SHP77 treated with DMSO at 0.1 percent for 48 hours (cell line): ENCODE measurements at regions not wholly inside any gene's neighbourhood (a gene's known extent, or its start where the extent isn't known, plus 50 kb on each side); places are given as distances from the start of the nearest gene placed in this dataset.
"Not testable (repeated sequence)": the region's sequence is repeated elsewhere in the genome, so short reads cannot be mapped to it uniquely, and the experiment has no call there.

Experiments used
- DNase-seq: peaks from one replicate; lab custom pipeline; 2025; lab: John Stamatoyannopoulos, UW

DNA sequence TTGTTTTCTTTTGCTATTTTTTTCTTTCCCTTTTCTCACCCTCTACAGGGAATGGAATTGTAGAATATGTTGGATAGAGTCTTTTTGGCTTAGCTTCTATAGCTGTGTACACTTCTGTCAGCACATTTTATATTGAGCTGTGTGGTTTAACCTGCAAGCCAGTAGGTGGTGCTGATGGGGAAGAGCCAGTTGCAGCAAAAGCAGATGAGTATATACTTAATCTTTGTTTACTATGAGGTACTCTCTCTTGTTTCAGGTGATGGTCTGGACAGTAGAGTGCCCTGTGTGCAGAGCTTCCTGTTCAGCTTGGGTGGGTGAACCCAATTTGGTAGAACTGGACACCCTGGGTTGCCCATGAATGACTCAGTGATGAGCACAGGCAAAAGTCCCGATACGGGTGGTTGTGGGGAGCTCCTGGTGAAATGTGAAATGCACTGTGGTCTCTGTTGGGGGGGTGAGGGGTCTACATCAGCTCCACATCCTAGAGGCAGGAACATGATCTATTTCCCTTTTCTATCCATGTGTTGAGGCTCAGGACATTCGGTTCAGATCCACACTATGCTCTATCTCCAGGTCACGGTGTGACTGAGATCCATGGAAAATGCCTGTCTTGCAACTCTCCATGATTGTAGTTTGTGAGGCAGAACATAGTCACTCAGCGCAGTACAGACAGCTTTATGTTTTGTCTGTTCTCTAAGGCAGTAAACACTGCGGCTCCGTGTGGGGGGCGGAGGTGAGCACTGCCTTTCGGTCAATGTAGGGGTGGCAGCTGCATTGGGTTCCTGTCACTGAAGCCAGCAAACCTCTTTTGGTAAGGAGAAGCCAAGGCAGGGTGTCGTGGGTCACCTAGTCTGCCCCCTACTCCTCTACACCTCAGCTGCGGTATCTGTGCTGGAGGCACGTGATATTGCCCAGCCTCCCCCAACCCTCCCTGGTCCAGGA, 353.2 kb downstream of the PRR16 start:
- DNase-seq, result no peak

DNA sequence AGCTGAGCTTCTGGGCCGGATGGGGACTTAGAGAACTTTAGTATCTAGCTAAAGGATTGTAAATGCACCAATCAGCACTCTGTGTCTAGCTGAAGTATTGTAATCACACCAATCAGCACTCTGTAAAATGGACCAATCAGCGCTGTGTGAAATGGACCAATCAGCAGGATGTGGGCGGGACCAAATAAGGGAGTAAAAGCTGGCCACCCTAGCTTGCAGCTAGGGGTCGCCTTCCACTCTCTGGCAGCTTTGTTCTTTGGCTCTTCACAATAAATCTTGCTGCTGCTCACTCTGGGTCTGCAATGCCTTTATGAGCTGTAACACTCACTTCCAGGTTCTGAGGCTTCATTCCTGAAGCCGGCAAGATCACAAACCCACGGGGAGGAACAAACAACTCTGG, 354.0 kb downstream of the PRR16 start:
- no peak for DNase-seq

DNA sequence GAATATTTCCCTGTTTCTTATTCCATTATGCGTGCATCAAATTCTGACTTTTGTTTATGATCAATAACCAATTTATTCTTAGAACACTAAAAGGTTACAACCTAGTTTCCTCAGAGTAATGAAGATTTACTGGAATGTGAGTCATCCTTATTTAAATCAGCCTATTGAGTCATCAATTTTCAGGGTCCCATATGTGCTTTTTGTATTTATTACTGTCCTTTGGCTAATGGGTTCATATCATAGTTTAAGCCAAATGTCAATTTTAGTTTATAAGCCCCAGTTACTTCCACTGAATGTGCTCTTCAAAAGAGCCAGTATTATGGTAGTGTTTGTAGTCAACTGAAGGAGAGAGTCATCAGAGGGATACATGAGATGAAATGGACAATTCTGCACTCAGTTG, 359.2 kb downstream of the PRR16 start:
- DNase-seq, result no peak

DNA sequence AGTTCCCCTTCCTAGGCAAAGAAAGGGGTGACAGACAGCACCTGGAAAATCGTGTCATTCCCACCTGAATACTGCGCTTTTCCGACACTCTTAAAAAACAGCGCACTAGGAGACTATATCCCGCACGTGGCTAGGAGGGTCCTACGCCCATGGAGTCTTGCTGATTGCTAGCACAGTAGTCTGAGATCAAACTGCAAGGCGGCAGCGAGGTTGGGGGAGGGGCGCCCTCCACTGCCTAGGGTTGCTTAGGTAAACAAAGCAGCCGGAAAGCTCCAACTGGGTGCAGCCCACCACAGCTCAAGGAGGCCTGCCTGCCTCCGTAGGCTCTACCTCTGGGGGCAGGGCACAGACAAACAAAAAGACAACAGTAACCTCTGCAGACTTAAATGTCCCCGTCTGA, 367.5 kb downstream of the PRR16 start:
- DNase-seq, result not testable (repeated sequence)

DNA sequence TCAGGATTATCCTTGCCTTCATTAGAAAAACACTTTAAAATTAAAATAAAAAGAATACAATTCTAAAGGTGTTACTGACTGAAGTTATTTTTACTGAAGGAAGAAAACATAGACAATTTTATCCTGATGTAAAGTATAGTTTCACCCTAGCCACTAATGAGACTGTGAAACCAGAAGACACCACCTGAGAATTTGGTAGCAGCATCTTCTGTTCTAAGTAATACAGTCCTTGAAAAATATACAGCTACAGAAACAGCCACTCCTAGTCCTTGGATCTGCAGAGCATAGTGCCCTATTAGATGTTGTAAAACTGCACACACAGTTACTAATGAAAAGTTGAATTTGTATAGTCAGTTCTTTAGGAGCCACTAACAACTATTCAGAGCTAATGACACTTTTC, 377.7 kb downstream of the PRR16 start:
- no peak for DNase-seq

DNA sequence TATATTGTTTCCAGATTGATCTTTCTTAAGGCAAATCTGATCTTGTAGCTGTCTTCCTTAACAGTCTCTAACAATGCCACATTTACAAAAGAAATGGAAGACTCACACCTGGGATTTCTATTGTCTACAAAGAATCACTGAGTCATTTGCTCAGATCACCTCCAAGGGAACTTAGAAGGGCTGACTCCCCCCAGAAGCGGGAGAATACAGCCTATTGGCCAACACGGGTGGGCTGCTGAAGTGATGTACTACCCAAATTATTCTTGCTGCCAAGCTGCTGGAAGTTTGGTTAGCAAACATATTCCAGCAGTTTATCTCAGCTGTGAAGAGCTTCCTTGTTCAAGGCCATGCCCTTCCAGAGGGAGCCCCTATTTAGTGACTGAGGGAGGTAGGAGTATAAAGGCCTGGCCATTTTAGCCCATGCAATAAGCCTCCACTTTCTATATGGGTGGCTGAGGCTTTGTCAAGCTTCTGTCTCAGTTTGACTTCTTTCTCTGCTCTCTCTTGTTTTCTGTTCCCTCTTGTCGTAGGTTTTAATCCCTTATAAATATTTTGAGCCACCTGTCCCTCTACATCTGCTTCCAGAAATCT, 379.4 kb downstream of the PRR16 start:
- DNase-seq, result no peak

DNA sequence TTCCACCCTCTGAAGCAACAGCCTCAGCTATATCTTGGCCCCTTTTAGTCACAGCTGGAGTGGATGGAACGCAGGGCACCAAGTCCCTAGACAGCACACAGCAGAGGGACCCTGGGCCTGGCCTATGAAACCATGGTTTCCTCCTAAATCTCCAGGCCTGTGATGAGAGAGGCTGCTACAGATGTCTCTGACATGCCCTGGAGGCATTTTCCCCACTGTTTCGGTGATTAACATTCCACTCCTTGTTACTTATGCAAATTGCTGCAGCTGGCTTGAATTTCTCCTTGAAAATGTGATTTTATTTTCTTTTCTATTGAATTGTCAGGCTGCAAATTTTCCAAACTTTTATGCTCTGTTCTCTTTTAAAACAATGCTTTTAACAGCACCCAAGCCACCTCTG, 384.8 kb downstream of the PRR16 start:
- no peak for DNase-seq

DNA sequence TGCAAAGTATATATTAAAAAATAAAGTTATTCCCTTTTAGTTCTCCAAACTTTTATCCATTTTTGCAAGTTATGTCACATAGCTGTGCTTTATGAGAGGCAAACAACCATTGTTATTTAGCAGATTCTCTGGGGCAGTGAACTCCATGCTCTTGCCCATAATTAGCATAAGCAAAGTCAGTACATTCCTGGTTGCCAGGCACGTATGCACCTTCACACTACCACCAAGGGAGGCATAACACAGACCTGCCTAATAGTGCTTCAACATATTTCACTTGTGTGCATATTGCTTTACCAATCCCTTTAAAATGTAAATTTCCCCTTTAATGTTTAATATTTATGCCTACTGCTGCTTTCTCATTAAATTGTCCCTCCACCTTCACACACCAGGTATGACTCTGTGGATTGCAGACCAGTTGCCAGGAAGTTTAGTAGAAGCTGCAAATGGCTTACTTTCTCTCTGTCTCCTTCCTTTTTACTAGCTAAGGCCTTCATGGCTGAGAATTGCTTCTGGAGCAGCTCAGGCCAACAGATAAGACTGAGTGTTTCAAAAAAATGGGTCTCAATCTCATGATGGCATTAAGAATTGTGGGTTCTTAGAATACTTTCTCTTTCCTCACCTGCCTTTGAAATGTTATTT, 388.2 kb downstream of the PRR16 start:
- DNase-seq, result no peak

DNA sequence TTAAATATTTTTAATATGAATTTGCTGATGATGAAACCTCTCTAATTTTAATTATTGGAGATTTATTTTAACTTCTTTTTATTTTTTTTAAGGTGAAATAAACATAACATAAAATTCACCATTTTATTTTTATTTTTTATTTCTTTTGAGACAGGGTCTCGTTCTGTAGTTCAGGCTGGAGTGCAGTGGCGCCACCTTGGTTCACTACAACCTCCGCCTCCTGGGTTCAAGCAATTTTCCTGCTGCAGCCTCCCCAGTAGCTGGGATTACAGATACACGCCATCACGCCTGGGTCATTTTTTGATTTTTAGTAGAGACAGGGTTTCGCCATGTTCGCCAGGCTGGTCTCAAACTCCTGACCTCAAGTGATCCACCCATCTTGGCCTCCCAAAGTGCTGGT, 402.9 kb downstream of the PRR16 start:
- no peak for DNase-seq

DNA sequence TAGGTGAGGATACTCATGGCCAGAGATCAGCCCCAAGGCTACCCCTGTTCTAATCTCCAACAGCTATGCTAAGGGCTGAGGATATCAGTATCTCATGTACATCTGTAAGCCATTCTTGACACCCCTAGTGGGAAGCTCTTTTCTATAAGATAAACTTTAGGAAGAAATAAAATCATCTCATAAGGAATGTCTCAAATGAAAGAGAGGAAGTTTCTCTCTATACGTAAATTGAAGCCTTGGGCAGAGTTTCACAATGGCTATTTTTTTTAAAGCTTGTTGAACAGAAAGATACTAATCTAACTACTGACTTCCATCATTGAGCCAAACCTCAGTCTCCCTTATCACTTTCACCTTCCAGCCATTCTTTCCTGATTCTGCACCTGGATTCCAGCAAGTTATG, 405.7 kb downstream of the PRR16 start:
- DNase-seq, result no peak

DNA sequence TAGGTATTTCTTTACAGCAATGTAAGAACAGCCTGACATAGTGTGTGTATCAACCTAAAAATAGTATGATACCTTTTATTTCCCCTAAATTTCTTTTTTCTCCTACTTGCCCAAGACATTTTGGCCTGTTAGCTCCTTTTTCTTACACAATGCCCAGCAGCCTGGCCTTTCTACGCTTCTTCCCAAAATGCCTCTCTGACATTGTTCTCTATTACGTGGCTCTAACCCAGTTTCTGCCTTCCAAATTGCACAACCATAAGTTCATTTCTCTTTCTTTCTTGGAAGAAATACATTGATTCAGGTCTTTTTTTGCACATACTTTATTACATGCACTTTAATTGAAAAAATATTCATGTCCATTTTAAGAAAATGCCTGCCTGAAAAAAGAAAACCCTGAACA, 408.2 kb downstream of the PRR16 start:
- no peak for DNase-seq

DNA sequence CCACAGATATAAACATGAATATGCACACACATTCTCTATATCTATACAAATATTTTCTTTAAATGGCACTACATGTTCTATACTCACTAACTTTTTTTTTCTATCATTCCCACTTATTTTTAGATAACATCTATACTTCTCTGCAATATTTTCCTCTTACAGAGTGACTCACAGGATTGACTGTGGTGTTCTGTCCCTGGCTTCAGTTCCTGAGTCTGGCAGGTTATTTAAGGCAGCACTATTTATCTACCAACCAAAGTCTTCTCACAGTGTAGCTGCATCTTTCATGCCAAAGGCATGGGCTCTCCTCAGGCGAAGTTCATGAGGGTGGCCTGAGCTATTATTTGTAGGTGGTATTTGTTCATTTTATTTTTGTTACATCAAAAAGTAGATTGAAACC, 409.0 kb downstream of the PRR16 start:
- no peak for DNase-seq

DNA sequence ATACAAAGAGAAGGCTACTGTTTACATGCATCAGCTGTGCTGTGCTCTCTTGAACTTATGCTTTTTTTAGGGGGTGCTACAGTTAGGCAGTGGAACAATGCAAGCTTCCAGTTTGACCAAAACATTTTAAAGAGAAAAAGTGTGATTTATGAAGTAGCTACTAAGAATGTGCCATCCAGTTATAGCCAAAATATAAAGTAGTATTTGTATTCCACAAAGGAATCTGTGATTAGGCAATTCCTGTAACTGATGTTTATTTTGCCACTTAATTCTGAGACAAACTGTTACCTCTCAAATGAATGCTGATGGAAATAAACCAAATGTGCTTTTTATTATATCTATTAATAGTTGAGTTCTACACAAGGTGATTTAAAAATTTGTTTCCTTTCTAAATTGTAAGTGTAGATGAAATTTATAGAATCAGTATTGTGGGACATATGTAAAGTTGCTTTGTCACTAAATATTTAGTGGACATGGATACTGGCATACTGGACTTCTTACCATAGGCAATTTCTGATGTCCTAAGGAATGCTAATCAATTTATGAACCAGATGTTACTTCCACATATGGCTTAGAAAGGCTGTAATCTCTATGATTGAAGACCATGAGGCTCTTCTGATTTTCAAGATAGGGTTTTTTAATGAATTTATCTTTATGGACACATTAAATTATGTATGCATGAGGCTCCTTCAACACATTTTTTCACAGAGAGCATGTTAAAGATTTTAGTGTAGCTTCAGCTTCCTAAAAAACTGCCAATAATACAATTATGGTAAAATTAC, 410.2 kb downstream of the PRR16 start:
- DNase-seq, result no peak

DNA sequence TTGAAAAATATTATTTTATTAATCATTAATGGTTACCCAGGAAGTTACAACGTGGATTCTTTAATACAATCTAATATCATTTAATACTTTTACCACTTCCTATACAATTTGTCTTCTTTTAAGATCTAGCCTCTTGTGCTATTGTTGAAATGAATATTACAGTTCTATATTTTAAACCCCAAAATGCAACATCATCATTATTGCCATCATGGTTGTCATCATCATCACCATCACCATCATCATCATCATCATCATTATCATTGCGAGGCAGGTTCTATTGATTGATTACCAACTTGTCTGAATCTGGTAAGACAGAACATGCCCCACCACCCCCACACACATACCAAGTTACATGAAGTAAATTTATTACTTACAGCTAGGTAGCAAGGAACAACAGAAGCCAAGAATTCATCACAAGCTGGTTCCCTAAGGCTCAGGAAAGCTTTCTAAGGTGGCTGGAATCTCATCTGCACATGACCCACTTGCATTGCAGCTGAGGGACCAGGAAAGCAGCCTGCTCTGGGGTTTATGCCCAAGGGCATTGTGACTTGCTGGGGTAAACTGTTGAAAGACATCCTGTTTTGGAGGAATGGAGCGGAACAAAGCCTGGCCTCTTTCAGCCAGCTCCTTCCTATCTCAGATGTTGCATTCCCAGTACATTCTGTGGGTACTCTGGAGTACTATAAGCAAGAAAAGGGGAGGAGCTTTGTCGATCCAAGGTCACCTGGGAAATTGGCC, 418.1 kb downstream of the PRR16 start:
- DNase-seq, result no peak

DNA sequence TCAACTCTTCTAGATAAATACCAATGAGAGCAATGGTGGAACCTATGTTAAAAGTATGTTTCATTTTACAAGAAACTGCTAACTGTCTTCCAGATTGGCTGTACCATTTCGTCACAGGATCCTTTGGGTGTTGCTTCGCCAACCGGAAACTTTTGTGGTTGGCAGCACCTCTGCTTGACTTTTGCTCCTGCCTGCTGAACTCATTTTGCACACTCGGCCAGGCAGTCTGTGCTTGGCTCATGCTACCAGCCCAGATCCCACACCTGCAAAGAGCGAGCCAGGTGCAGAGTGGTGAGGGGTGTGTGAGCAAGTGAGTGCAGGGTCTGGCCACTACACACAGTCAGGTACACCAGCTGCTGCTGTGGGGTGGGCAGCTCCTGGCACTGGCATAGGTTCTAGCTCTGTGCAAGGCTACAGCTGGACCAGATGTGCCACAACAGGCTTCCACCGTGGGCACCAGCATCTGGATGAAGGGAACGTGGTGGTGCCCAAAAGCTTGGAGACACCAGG, 422.3 kb downstream of the PRR16 start:
- no peak for DNase-seq

DNA sequence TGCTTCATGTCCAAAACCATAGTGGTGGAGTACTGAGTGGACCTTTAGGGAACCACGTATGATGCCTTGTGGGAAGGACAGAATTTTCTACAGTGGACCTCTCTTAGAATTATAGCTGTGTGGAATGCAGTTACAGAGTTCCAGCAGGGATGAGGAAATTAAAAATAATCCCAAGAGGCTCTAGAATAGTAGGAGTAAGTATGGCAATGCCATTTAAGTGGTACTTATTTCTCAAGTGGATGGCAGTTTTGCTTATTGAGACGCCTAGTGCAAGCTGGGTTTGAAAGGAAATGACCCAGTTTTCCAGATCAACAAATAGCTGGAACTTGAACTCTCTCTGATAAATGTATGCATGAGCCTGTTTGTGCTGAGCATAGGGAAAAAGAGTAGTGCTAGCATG, 431.6 kb downstream of the PRR16 start:
- DNase-seq, result no peak

DNA sequence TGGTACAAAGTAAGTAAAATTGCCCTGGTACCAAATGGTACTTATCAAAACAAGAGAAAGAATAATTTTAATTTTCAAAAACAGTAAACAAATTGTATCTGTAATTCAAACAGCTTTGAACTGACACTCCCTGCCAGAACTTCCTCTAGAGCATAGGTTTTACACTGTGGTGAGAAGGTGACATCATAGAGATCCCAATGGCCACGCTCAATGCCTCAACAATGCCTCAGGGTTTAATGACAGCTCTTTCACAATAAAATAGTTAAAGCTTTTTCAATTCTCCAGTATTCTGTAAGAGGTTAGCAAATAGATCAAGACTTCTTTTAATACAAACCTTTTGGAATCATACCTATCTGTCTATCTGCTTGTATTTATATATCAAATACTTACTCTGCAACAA, 437.1 kb downstream of the PRR16 start:
- DNase-seq, result no peak

DNA sequence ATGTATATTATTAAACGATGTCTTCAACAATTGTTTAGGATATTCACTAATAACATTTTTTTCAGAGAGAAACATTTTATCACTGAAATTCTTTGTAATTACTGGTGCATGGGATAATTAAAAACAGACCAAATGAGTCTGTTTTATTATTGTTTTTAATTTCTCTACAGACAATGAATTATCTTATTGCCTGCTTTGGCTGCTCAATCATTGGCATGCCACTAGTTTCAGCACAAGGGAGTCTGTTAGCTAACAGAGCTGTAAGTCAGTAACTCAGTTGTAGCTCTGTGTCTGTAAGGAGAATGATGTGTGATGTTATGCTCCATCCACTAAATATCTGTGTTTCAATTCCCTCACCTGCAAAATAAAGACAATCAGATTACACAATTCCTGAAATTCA, 443.9 kb downstream of the PRR16 start:
- no peak for DNase-seq

DNA sequence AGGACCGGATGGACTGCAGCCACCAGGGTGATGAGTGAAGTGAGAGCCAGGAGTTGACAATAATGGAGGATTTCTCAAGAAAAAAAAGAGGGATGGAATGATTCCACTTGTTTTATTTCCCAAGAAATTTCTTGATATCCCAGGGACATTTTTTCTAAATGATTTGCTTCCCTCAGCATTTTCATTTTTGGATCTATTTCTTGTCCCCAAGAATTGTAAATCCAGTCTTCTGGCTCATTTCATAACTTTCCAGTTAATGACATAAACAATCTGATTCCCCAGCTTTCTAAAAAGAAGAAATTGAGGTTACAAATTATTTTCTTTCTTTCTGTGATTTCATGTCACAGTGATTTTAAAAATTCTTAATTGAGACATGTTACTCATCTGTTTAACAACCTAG, 446.5 kb downstream of the PRR16 start:
- DNase-seq, result no peak

DNA sequence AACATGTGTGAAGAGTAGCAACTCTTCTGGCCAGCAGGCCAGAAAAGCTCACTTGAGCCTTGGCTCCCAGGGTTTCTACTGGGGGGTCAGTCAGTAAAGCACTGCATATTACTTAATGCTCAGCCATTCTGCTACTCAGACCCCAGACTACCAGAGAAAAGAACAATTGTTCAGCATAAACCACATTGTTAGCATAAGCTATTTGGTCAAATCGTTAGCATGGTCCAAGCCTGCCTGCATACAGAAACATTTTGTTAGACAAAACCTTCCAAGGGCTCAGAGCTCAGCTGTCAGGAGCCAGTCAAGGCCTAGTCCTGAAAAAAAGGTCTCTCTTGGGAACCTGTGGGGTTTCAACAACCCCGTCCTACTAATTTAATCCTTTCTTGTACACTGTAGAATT, 449.3 kb downstream of the PRR16 start:
- no peak for DNase-seq

DNA sequence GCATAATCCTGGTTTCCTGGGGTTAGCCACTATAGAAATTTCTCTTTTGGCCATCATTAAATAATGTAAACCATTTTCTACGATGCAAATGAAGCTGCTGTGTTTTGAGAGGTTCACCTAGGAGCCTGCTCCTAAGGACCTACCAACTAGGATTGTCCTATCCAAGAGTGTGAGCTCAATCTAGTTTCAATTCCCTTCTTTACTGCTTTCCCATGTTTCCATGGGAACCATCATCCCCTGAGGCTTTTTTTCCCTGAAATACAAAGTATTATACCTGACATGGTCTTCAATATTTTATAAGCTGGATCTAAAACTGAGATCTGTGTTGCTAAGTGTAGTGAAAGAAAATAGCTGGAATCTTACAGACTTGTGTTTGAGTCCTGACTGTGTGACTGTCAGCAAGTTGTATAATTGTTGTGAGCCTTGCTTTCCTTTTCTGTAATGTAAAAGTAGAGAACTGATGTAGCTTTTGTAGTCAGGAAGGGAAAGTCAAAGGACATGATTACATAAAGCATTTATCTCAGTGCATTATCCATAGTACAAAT, 453.2 kb downstream of the PRR16 start:
- DNase-seq, result no peak
